Kidney (tissue), 13 donors: ENCODE measurements at regions not wholly inside any gene's neighbourhood (a gene's known extent, or its start where the extent isn't known, plus 50 kb on each side); places are given as distances from the start of the nearest gene placed in this dataset.

ENCODE experiments used
- DNase-seq, 5 donors: peaks; one replicate each; pipeline ENCODE4 v3.0.0-alpha.2; 2013 to 2020
- FAIRE-seq: peaks from 2 replicates; lab custom pipeline; 2012; peaks lifted over from hg19 to GRCh38; lab: Jason Lieb, UNC
- H3K27ac ChIP-seq, 2 donors: one replicate each; pipeline ENCODE4 v1.7.0; 2013; ENCODE audit warnings: low read depth in 2 of 2, low read length in 2 of 2, inconsistent platforms in 1 of 2
- H3K27me3 ChIP-seq: one replicate; pipeline ENCODE4 v1.7.1; 2013; ENCODE audit warnings: low read length, inconsistent platforms; ENCODE audit not compliant: control insufficient read depth, insufficient read depth
- H3K36me3 ChIP-seq, 3 donors: one replicate each; pipeline versions ENCODE4 v1.7.0 to v1.7.1; 2013; ENCODE audit warnings: low read length in 3 of 3, control low read depth in 1 of 3, inconsistent platforms in 1 of 3; ENCODE audit not compliant: insufficient read depth in 3 of 3, control insufficient read depth in 2 of 3
- H3K4me1 ChIP-seq, 3 donors: one replicate each; pipeline versions ENCODE4 v1.7.0 to v1.7.1; 2013; ENCODE audit warnings: low read length in 3 of 3, inconsistent platforms in 1 of 3, low read depth in 1 of 3; ENCODE audit not compliant: control insufficient read depth in 2 of 3, insufficient read depth in 2 of 3
- H3K4me3 ChIP-seq, 3 donors: one replicate each; pipeline versions ENCODE4 v1.7.0 to v1.8.1; 2013; ENCODE audit warnings: low read length in 3 of 3, control low read depth in 1 of 3, inconsistent platforms in 1 of 3
- H3K9ac ChIP-seq, 3 donors: one replicate each; pipeline versions ENCODE4 v1.7.0 to v1.7.1; 2013; ENCODE audit warnings: low read length in 3 of 3, control low read depth in 1 of 3, inconsistent platforms in 1 of 3
- H3K9me3 ChIP-seq, 3 donors: one replicate each; pipeline versions ENCODE4 v1.7.0 to v1.7.1; 2013; ENCODE audit warnings: low read length in 3 of 3, control low read depth in 1 of 3, inconsistent platforms in 1 of 3; ENCODE audit not compliant: control insufficient read depth in 2 of 3, insufficient read depth in 1 of 3
- CTCF ChIP-seq: IDR thresholded peaks from 3 replicates; pipeline ENCODE4 v1.5.1; 2012; ENCODE audit warnings: mild to moderate bottlenecking, moderate library complexity, borderline replicate concordance; ENCODE audit not compliant: insufficient read depth; ENCODE audit errors: extremely low read depth
- intact Hi-C: fragments of 100-400 bp; cut with DNase I; formaldehyde crosslinking; loops from one replicate; pipeline ENCODE4 v1.11.1; 2022
- donor health status: control.
- donor health status: control.
- donor health status: control.
- donor health status: control.
- donor health status: control.
- donor health status: DM: yes; HTN: yes; CAD: no.
- donor health status: Normal renal cell carcinoma (clear cell type).

GRCh38 chr20:19851861-19852260, 93.8 kb downstream of the RIN2 start:
- Histone ChIP-seq H3K9ac (no peak overlapping the region), H3K27me3 (no peaks in the 10 kb centered on the region), H3K36me3 (no peaks in the 10 kb centered on the region), H3K9me3 (no peaks in the 10 kb centered on the region), H3K27ac (no peak overlapping the region), H3K4me1 (peaks cover 5 to 20% (median 16%) of the 10 kb centered on the region in 3 donors), H3K4me3 (no peak overlapping the region)
- TF ChIP-seq CTCF, result no peak
- no peak for DNase-seq
- intact Hi-C loops, result no loop called here
- FAIRE-seq, result no peak

- TF ChIP-seq CTCF, result no peak
Measured at GRCh38 chr20:19855416-19855815, 97.4 kb downstream of the RIN2 start.

GRCh38 chr20:19858466-19859371, 100.7 kb downstream of the RIN2 start:
- Histone ChIP-seq H3K4me3 (no peak overlapping the region), H3K9ac (no peak overlapping the region), H3K27me3 (no peaks in the 10 kb centered on the region), H3K36me3 (no peaks in the 10 kb centered on the region), H3K27ac (no peak overlapping the region), H3K4me1 (no peaks in the 10 kb centered on the region), H3K9me3 (no peaks in the 10 kb centered on the region)
- FAIRE-seq (no peak), DNase-seq (no peak)
- intact Hi-C loops, result no loop called here
- TF ChIP-seq CTCF, result no peak

More at GRCh38 chr20:19855416-19855815, 97.4 kb downstream of the RIN2 start:
- Histone ChIP-seq H3K4me3 (no peak overlapping the region), H3K4me1 (peaks cover 0 to 6% (median 2%) of the 10 kb centered on the region in 3 donors), H3K27ac (no peak overlapping the region), H3K9me3 (no peaks in the 10 kb centered on the region), H3K27me3 (no peaks in the 10 kb centered on the region), H3K9ac (no peak overlapping the region), H3K36me3 (no peaks in the 10 kb centered on the region)
- FAIRE-seq, result no peak
- no peak for DNase-seq
- intact Hi-C loops, result no loop called here
